DND-41 (cell line): ENCODE measurements at regions not wholly inside any gene's neighbourhood (a gene's known extent, or its start where the extent isn't known, plus 50 kb on each side); places are given as distances from the start of the nearest gene placed in this dataset.
A peak's percentile ranks its signal among the peaks of the same experiment; 100 is the strongest.

Source experiments
- ATAC-seq: fragments of 200-7000 bp; cut with Tn5 transposase; 3 replicates; pipeline ENCODE4 v1.9.1; 2021; ENCODE audit warnings: low read depth; ENCODE audit not compliant: insufficient read depth
- DNase-seq: peaks from one replicate; pipeline ENCODE4 v3.0.0-alpha.2; 2020
- H2AFZ ChIP-seq: 2 replicates; pipeline ENCODE4 v1.6.0; 2012; ENCODE audit warnings: low read depth, low read length
- H3K27ac ChIP-seq: 2 replicates; pipeline ENCODE4 v1.5.1; 2012; ENCODE audit warnings: low read length, inconsistent platforms
- H3K27me3 ChIP-seq: fragments of 200-600 bp; sonication (generic); 2 replicates; pipeline ENCODE4 v1.6.0; 2012; ENCODE audit warnings: low read length, mild to moderate bottlenecking, inconsistent platforms; ENCODE audit not compliant: insufficient read depth, poor library complexity
- H3K36me3 ChIP-seq: 2 replicates; pipeline ENCODE4 v1.5.1; 2012; ENCODE audit warnings: low read length, inconsistent platforms; ENCODE audit not compliant: insufficient read depth
- H3K4me1 ChIP-seq: 2 replicates; pipeline ENCODE4 v1.5.1; 2012; ENCODE audit warnings: mild to moderate bottlenecking, low read length; ENCODE audit not compliant: insufficient read depth
- H3K4me2 ChIP-seq: 2 replicates; pipeline ENCODE4 v1.6.0; 2012; ENCODE audit warnings: mild to moderate bottlenecking, moderate library complexity, low read length, inconsistent platforms; ENCODE audit not compliant: insufficient read depth
- H3K4me3 ChIP-seq, 2 experiments: fragments of 200-600 bp in 1 of 2; shearing (Covaris generic) in 1 of 2; 2 replicates each; pipeline ENCODE4 v1.5.1; 2012 to 2016; ENCODE audit warnings: inconsistent platforms in 2 of 2, low read length in 2 of 2, mild to moderate bottlenecking in 2 of 2, low read depth in 1 of 2, moderate library complexity in 1 of 2
- H3K79me2 ChIP-seq: 2 replicates; pipeline ENCODE4 v1.6.0; 2012; ENCODE audit warnings: low read length, inconsistent platforms; ENCODE audit not compliant: insufficient read depth
- H3K9ac ChIP-seq: 2 replicates; pipeline ENCODE4 v1.6.0; 2012; ENCODE audit warnings: low read depth, mild to moderate bottlenecking, inconsistent platforms, low read length, moderate library complexity
- H3K9me3 ChIP-seq: 2 replicates; pipeline ENCODE4 v1.5.1; 2012; ENCODE audit warnings: low read length, moderate library complexity, mild to moderate bottlenecking, inconsistent platforms; ENCODE audit not compliant: insufficient read depth, severe bottlenecking
- H4K20me1 ChIP-seq: 2 replicates; pipeline ENCODE4 v1.6.0; 2012; ENCODE audit warnings: low read length; ENCODE audit not compliant: insufficient read depth
- CTCF ChIP-seq: IDR thresholded peaks from 2 replicates; pipeline ENCODE4 v1.5.1; 2012; ENCODE audit warnings: borderline replicate concordance, low read length, moderate library complexity, mild to moderate bottlenecking; ENCODE audit not compliant: poor library complexity, severe bottlenecking; ENCODE audit errors: extremely low read depth
- EZH2 ChIP-seq: IDR thresholded peaks from 3 replicates; pipeline ENCODE4 v1.6.1; 2012; ENCODE audit warnings: borderline replicate concordance, low read depth, mild to moderate bottlenecking, moderate library complexity, low read length, inconsistent platforms; ENCODE audit not compliant: severe bottlenecking

- no peaks in the 10 kb centered on the region for H3K79me2 ChIP-seq
- peak; percentile 63 for ATAC-seq
- no peaks in the 10 kb centered on the region for H3K36me3 ChIP-seq
- H3K4me1 ChIP-seq, result peaks cover 23% of the 10 kb centered on the region
- H3K4me3 ChIP-seq, result no peak overlapping the region
- no peak overlapping the region for H3K4me2 ChIP-seq
- H4K20me1 ChIP-seq, result no peaks in the 10 kb centered on the region
- peak; percentile 10 for DNase-seq
- no peaks in the 10 kb centered on the region for H3K27me3 ChIP-seq
- peak overlapping the region; percentile 62 for H2AFZ ChIP-seq
- H3K27ac ChIP-seq, result peak overlapping the region; percentile 50
- no peak overlapping the region for H3K9ac ChIP-seq
- TF ChIP-seq EZH2 (no peak), CTCF (no peak)
- H3K9me3 ChIP-seq, result no peaks in the 10 kb centered on the region
Measured at GRCh38 chr2:45134726-45135125, 125.5 kb upstream of the SIX2 start.

DNA sequence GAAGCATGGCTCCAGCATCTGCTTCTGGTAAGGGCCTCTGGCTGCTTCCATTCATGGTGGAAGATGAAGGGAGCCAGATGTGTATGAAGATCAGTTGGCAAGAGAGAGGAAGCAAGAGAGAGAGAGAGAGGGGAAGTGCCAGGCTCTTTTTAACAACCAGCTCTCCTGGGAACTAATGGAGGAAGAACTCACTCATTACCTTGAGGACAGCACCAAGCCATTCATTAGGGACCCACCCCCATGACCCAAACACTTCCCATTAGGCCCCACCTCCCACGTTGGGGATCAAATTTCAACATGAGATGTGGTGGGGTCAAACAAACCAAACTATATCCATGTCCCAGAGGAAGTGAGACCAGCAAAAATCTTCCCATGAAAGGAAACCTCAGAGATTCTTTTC is 124.8 kb upstream of the SIX2 start:
- no peaks in the 10 kb centered on the region for H3K79me2 ChIP-seq
- ATAC-seq (no peak), DNase-seq (no peak)
- H3K4me3 ChIP-seq, result no peak overlapping the region
- no peaks in the 10 kb centered on the region for H3K36me3 ChIP-seq
- H2AFZ ChIP-seq, result no peak overlapping the region
- no peak overlapping the region for H3K9ac ChIP-seq
- no peak overlapping the region for H3K27ac ChIP-seq
- peaks cover 23% of the 10 kb centered on the region for H3K4me1 ChIP-seq
- TF ChIP-seq CTCF (no peak), EZH2 (no peak)
- H4K20me1 ChIP-seq, result no peaks in the 10 kb centered on the region
- H3K9me3 ChIP-seq, result no peaks in the 10 kb centered on the region
- H3K27me3 ChIP-seq, result no peaks in the 10 kb centered on the region
- H3K4me2 ChIP-seq, result no peak overlapping the region

- no peak overlapping the region for H3K9ac ChIP-seq
- H3K4me1 ChIP-seq, result peaks cover 16% of the 10 kb centered on the region
- 0 out of 3 replicates have a peak, but pooled peaks have one; percentile 27 for ATAC-seq
- no peak overlapping the region for H3K27ac ChIP-seq
- H2AFZ ChIP-seq, result no peak overlapping the region
- no peak for DNase-seq
- no peaks in the 10 kb centered on the region for H4K20me1 ChIP-seq
- no peaks in the 10 kb centered on the region for H3K79me2 ChIP-seq
- TF ChIP-seq EZH2 (no peak), CTCF (no peak)
- H3K36me3 ChIP-seq, result no peaks in the 10 kb centered on the region
- no peaks in the 10 kb centered on the region for H3K27me3 ChIP-seq
- H3K4me3 ChIP-seq, result no peak overlapping the region
- H3K4me2 ChIP-seq, result no peak overlapping the region
- no peaks in the 10 kb centered on the region for H3K9me3 ChIP-seq
Measured at GRCh38 chr2:45132551-45132950, 123.3 kb upstream of the SIX2 start.

- Histone ChIP-seq H3K27me3 (no peaks in the 10 kb centered on the region), H3K4me1 (peaks cover 16% of the 10 kb centered on the region), H3K9ac (no peak overlapping the region), H3K79me2 (no peaks in the 10 kb centered on the region), H4K20me1 (no peaks in the 10 kb centered on the region), H3K27ac (no peak overlapping the region), H2AFZ (no peak overlapping the region), H3K9me3 (no peaks in the 10 kb centered on the region), H3K36me3 (no peaks in the 10 kb centered on the region), H3K4me2 (no peak overlapping the region), H3K4me3 (no peak overlapping the region)
- ATAC-seq, result no peak
- no peak for DNase-seq
- TF ChIP-seq EZH2 (no peak), CTCF (no peak)
Measured at GRCh38 chr2:45131587-45131986, 122.3 kb upstream of the SIX2 start.
